Upper lobe of left lung (tissue), 4 donors: ENCODE measurements at regions not wholly inside any gene's neighbourhood (a gene's known extent, or its start where the extent isn't known, plus 50 kb on each side); places are given as distances from the start of the nearest gene placed in this dataset.
"Not testable (repeated sequence)": the region's sequence is repeated elsewhere in the genome, so short reads cannot be mapped to it uniquely, and the experiment has no call there.

Experiments
- CTCF ChIP-seq, 6 experiments: fragments of 450-650 bp in 4 of 6; fragments of 200-600 bp in 2 of 6; sonication (generic) in 2 of 6; IDR thresholded peaks; one replicate each; pipeline ENCODE4 v1.5.1; 2016 to 2019; ENCODE audit warnings: antibody characterized with exemption in 6 of 6
- POLR2A ChIP-seq, 4 donors: fragments of 450-650 bp; IDR thresholded peaks; one replicate each; pipeline ENCODE4 v1.5.1; 2016 to 2017; ENCODE audit warnings: antibody characterized with exemption in 4 of 4, mild to moderate bottlenecking in 2 of 4
- POLR2AphosphoS5 ChIP-seq, 2 donors: sonication (generic); formaldehyde crosslinking; IDR thresholded peaks; one replicate each; pipeline ENCODE4 v1.5.1; 2017; ENCODE audit warnings: antibody characterized with exemption in 2 of 2

- not testable (repeated sequence) for TF ChIP-seq POLR2AphosphoS5, CTCF, POLR2A (IDR thresholded peaks at IDR 0.05)
Observed at GRCh38 chr7:28333548-28333947, 78.8 kb upstream of the CREB5 start.
